Right atrium auricular region (tissue), 2 donors: ENCODE measurements at regions not wholly inside any gene's neighbourhood (a gene's known extent, or its start where the extent isn't known, plus 50 kb on each side); places are given as distances from the start of the nearest gene placed in this dataset.

ENCODE experiments used
- DNase-seq: peaks from one replicate; pipeline ENCODE4 v3.0.0-alpha.2; 2019; ENCODE audit warnings: low spot score
- H3K27ac ChIP-seq, 2 donors: fragments of 200-600 bp; sonication (generic); 1 replicate in 1 of 2; 2 replicates in 1 of 2; pipeline ENCODE4 v1.5.1; 2016 to 2019
- H3K27me3 ChIP-seq, 2 donors: fragments of 200-600 bp; sonication (generic); one replicate each; pipeline versions ENCODE4 v1.5.1 to v1.6.0; 2017 to 2019
- H3K36me3 ChIP-seq: fragments of 200-600 bp; sonication (generic); one replicate; pipeline ENCODE4 v1.5.1; 2016
- H3K4me1 ChIP-seq, 2 donors: fragments of 200-600 bp; sonication (generic); one replicate each; pipeline versions ENCODE4 v1.5.1 to v1.6.0; 2017 to 2019
- H3K4me3 ChIP-seq, 2 donors: fragments of 200-600 bp; sonication (generic); 1 replicate in 1 of 2; 2 replicates in 1 of 2; pipeline ENCODE4 v1.5.1; 2017 to 2019; ENCODE audit warnings: mild to moderate bottlenecking in 1 of 2, moderate library complexity in 1 of 2
- H3K9me3 ChIP-seq, 2 donors: fragments of 200-600 bp; sonication (generic); one replicate each; pipeline ENCODE4 v1.5.1; 2019
- TF ChIP-seq, protein P1 (sequence below), 2 donors: fragments of 200-600 bp; sonication (generic); IDR thresholded peaks; one replicate each; pipeline ENCODE4 v1.5.1; 2019; ENCODE audit warnings: antibody characterized with exemption in 2 of 2

DNA sequence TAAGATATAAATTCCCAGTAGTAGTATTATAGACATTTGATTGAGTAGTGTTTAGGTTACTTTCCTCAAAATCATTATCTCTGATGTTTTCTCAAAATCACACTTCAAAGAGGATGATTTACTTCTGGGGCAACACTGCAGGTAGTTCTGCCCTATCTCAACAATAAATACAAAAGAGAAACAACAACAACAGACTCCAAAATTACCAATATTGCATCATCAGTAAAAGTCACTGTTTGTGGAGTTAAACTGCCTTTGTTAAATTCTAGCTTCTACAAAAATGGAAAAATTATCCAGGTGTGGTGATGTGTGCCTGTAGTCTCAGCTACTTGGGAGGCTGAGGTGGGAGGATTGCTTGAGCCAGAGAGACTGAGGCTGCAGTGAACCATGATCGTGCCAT lies 637.6 kb upstream of the ZNF608 start:
- no peak for DNase-seq
- no peaks in the 10 kb centered on the region for H3K4me1 ChIP-seq
- H3K27me3 ChIP-seq, result no peaks in the 10 kb centered on the region
- no peaks in the 10 kb centered on the region for H3K9me3 ChIP-seq
- H3K36me3 ChIP-seq, result no peaks in the 10 kb centered on the region
- no peak overlapping the region for H3K4me3 ChIP-seq
- no peak overlapping the region for H3K27ac ChIP-seq
- TF ChIP-seq, protein P1, sequence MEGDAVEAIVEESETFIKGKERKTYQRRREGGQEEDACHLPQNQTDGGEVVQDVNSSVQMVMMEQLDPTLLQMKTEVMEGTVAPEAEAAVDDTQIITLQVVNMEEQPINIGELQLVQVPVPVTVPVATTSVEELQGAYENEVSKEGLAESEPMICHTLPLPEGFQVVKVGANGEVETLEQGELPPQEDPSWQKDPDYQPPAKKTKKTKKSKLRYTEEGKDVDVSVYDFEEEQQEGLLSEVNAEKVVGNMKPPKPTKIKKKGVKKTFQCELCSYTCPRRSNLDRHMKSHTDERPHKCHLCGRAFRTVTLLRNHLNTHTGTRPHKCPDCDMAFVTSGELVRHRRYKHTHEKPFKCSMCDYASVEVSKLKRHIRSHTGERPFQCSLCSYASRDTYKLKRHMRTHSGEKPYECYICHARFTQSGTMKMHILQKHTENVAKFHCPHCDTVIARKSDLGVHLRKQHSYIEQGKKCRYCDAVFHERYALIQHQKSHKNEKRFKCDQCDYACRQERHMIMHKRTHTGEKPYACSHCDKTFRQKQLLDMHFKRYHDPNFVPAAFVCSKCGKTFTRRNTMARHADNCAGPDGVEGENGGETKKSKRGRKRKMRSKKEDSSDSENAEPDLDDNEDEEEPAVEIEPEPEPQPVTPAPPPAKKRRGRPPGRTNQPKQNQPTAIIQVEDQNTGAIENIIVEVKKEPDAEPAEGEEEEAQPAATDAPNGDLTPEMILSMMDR (IDR thresholded peaks at IDR 0.05), result no peak

DNA sequence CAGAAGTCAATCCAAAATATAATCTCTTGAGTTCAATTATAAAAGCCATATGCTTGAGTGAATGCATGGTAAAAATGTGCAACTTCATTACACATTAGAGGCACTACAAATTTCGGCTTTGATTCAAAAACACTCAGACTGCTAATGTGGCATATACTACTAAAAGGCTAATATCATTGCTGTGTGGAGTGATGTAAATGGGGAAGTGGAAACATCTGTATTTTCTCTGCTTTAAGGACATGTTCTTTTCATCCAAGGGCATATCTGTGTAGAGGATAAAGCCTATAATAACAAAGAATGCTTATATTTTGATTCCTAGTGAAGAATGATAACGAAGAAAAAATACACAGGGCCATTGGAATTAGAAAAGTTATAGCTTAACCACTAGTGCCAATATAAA lies 643.9 kb upstream of the ZNF608 start:
- H3K4me3 ChIP-seq, result no peak overlapping the region
- TF ChIP-seq, protein P1 (IDR thresholded peaks at IDR 0.05), result no peak
- no peaks in the 10 kb centered on the region for H3K27me3 ChIP-seq

DNA sequence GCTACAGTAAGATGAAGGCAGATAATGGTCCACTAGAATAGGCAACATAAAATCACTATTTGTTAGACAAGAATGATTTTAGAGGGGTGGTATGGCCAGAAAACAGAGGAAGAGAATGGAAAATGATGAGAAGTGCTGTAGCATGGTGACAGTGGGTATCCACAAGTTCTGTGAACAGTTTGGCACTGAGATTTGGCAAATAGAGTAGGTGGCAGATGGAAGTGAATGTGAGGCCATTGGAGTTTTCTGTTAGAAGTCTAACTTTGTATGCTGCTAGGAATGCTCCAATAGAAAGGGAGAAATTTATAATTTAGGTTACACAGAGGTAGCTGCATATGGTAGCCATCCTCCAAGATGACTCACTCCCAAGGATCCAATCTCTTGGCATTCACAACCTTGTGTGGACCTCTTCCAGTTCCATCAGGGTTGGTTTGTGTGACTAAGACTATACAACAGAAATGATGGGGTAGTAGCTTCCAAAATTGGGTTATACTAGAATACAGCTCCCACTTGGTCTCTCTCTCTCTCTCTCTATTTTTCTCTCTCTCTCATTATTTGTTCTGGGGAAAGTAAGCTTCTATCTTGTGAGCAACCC lies 646.9 kb upstream of the ZNF608 start:
- TF ChIP-seq, protein P1 (IDR thresholded peaks at IDR 0.05), result no peak
- peaks cover 0 to 7% of the 10 kb centered on the region in 2 donors for H3K9me3 ChIP-seq
- no peaks in the 10 kb centered on the region for H3K36me3 ChIP-seq
- no peaks in the 10 kb centered on the region for H3K27me3 ChIP-seq
- no peak overlapping the region for H3K27ac ChIP-seq
- no peak for DNase-seq
- no peaks in the 10 kb centered on the region for H3K4me1 ChIP-seq
- H3K4me3 ChIP-seq, result no peak overlapping the region

More for the DNA sequence above, 643.9 kb upstream of the ZNF608 start:
- Histone ChIP-seq H3K4me1 (no peaks in the 10 kb centered on the region), H3K9me3 (no peaks in the 10 kb centered on the region), H3K36me3 (no peaks in the 10 kb centered on the region), H3K27ac (no peak overlapping the region)
- DNase-seq, result no peak

DNA sequence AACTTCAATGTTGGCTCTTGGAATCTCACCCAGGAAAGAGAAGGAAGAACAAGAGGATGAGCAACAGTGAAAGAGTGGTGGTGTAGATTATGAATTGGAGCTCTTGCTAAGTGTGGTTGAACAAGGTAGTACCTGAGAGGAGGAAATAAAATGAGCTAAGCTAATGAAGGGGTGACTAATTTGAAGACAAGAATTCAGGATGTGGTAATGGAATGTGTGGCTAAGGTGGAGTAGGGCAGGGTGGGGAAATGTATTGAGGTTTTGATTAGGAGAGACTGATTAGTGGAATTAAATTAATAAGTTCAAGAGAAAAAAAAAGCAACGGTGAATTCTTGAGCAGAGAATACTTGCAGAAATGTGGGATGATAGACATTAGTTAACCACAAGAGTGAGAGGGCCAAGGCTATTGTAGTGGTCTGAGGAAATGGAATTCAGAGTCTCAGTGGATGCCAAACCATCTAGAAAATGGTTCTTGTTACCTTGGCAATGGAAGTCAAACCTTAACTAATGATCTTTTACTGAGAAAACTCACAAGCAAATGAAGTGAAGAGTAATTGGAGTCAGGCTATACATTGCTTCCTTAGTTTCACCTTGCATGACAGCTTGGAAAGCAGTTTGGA lies 648.3 kb upstream of the ZNF608 start:
- no peak for DNase-seq
- TF ChIP-seq, protein P1 (IDR thresholded peaks at IDR 0.05), result no peak
- H3K4me1 ChIP-seq, result no peaks in the 10 kb centered on the region
- H3K27ac ChIP-seq, result no peak overlapping the region
- H3K9me3 ChIP-seq, result peaks cover 0 to 7% of the 10 kb centered on the region in 2 donors
- H3K27me3 ChIP-seq, result no peaks in the 10 kb centered on the region
- no peaks in the 10 kb centered on the region for H3K36me3 ChIP-seq
- no peak overlapping the region for H3K4me3 ChIP-seq

DNA sequence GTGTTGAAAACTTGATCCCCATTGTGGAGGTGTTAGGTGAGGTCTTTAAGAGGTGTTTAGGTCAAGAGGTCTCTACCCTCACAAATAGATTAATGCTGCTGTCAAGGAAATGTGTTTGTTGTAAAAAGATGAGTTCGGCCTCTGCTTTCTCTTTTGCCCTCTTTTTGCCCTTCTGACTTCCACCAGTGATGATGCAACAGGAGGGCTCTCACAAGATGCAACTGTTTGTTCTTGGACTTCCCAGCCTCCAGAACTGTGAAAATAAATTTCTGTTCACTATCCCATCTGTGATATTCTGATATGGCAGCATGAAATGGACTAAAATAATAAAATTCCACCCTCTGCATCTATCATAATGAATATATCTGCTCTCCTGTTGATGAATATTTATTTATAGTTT lies 650.0 kb upstream of the ZNF608 start:
- no peak for DNase-seq
- H3K27me3 ChIP-seq, result no peaks in the 10 kb centered on the region
- H3K27ac ChIP-seq, result no peak overlapping the region
- H3K4me3 ChIP-seq, result no peak overlapping the region
- peaks cover 0 to 7% of the 10 kb centered on the region in 2 donors for H3K9me3 ChIP-seq
- no peaks in the 10 kb centered on the region for H3K4me1 ChIP-seq
- TF ChIP-seq, protein P1 (IDR thresholded peaks at IDR 0.05), result no peak
- no peaks in the 10 kb centered on the region for H3K36me3 ChIP-seq

DNA sequence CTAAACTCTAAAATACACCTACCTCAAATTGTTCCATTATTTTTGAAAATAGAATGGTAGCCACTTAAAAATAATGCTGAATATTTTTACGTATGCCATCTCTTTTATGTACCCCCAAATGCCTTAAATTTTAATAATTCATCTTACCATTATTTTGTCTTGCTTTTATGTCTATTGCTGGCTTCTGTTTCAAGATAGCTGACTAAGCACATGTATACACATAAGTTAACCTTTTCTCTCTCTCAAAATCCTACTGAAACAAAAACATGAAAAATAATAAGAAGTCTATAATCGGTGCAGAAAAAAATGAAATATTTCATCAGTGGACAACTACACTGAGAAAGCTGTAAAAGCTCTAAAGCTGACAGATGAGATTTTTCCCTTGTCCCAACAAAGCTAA lies 652.0 kb upstream of the ZNF608 start:
- Histone ChIP-seq H3K9me3 (peaks cover 0 to 7% of the 10 kb centered on the region in 2 donors), H3K27ac (no peak overlapping the region), H3K27me3 (no peaks in the 10 kb centered on the region), H3K4me1 (no peaks in the 10 kb centered on the region), H3K4me3 (no peak overlapping the region), H3K36me3 (no peaks in the 10 kb centered on the region)
- TF ChIP-seq, protein P1 (IDR thresholded peaks at IDR 0.05), result no peak
- DNase-seq, result no peak
